KMS-11 (cell line): ENCODE measurements at regions not wholly inside any gene's neighbourhood (a gene's known extent, or its start where the extent isn't known, plus 50 kb on each side); places are given as distances from the start of the nearest gene placed in this dataset.

ENCODE experiments used
- H2AFZ ChIP-seq: fragments of 200-600 bp; sonication (generic); 2 replicates; pipeline ENCODE4 v1.6.1; 2016; ENCODE audit warnings: antibody characterized with exemption, mixed run types, low read depth
- H3K27ac ChIP-seq: fragments of 200-600 bp; sonication (generic); 2 replicates; pipeline ENCODE4 v1.6.1; 2016; ENCODE audit warnings: mild to moderate bottlenecking, mixed run types
- H3K27me3 ChIP-seq: fragments of 200-600 bp; sonication (generic); 2 replicates; pipeline ENCODE4 v1.6.1; 2017; ENCODE audit warnings: mild to moderate bottlenecking, low read depth, mixed run types, moderate library complexity; ENCODE audit not compliant: insufficient read depth
- H3K36me3 ChIP-seq: fragments of 200-600 bp; sonication (generic); 2 replicates; pipeline ENCODE4 v1.6.1; 2017; ENCODE audit warnings: mild to moderate bottlenecking, mixed run types; ENCODE audit not compliant: insufficient read depth
- H3K4me1 ChIP-seq: fragments of 200-600 bp; sonication (generic); 2 replicates; pipeline ENCODE4 v1.6.1; 2016; ENCODE audit warnings: mild to moderate bottlenecking, low read depth, mixed run types; ENCODE audit not compliant: poor library complexity, severe bottlenecking
- H3K4me2 ChIP-seq: fragments of 200-600 bp; sonication (generic); 2 replicates; pipeline ENCODE4 v1.7.0; 2016; ENCODE audit warnings: mild to moderate bottlenecking, mixed run types
- H3K4me3 ChIP-seq: fragments of 200-600 bp; sonication (generic); IDR thresholded peaks from 2 replicates; pipeline ENCODE4 v1.6.1; 2017; ENCODE audit warnings: low read depth, low read length, mixed read lengths; ENCODE audit not compliant: insufficient read depth
- H3K79me2 ChIP-seq: fragments of 200-600 bp; sonication (generic); 2 replicates; pipeline ENCODE4 v1.6.1; 2016; ENCODE audit warnings: low read depth, mixed run types; ENCODE audit not compliant: insufficient read depth
- H3K9ac ChIP-seq: fragments of 200-600 bp; sonication (generic); 2 replicates; pipeline ENCODE4 v1.6.1; 2016; ENCODE audit warnings: mild to moderate bottlenecking, mixed run types
- H4K20me1 ChIP-seq: fragments of 200-600 bp; sonication (generic); 2 replicates; pipeline ENCODE4 v1.6.1; 2016; ENCODE audit warnings: mild to moderate bottlenecking, mixed run types; ENCODE audit not compliant: insufficient read depth
- CTCF ChIP-seq: fragments of 200-600 bp; sonication (generic); conservative IDR thresholded peaks from 2 replicates; pipeline ENCODE4 v1.6.1; 2017; ENCODE audit warnings: low read depth, mild to moderate bottlenecking, antibody characterized with exemption, low read length, moderate library complexity, mixed read lengths

GRCh38 chr5:158422653-158423515, 563.9 kb upstream of the CLINT1 start:
- no peaks in the 10 kb centered on the region for H3K27me3 ChIP-seq
- no peak overlapping the region for H3K4me3 ChIP-seq
- H3K4me1 ChIP-seq = no peaks in the 10 kb centered on the region
- H3K79me2 ChIP-seq = no peaks in the 10 kb centered on the region
- no peaks in the 10 kb centered on the region for H4K20me1 ChIP-seq
- no peak for TF ChIP-seq CTCF
- H3K9ac ChIP-seq = no peak overlapping the region
- H3K36me3 ChIP-seq = no peaks in the 10 kb centered on the region
- no peak overlapping the region for H3K4me2 ChIP-seq
- no peak overlapping the region for H3K27ac ChIP-seq
- H2AFZ ChIP-seq = no peak overlapping the region

GRCh38 chr5:158421319-158421718, 562.4 kb upstream of the CLINT1 start:
- Histone ChIP-seq H3K9ac (no peak overlapping the region), H3K4me1 (no peaks in the 10 kb centered on the region), H4K20me1 (no peaks in the 10 kb centered on the region), H2AFZ (no peak overlapping the region), H3K79me2 (no peaks in the 10 kb centered on the region), H3K36me3 (no peaks in the 10 kb centered on the region), H3K4me2 (no peak overlapping the region), H3K27me3 (no peaks in the 10 kb centered on the region), H3K4me3 (no peak overlapping the region), H3K27ac (no peak overlapping the region)
- TF ChIP-seq CTCF = no peak

- TF ChIP-seq CTCF = no peak
- H3K79me2 ChIP-seq = no peaks in the 10 kb centered on the region
- no peak overlapping the region for H3K4me2 ChIP-seq
- H3K4me3 ChIP-seq = no peak overlapping the region
- H3K36me3 ChIP-seq = no peaks in the 10 kb centered on the region
- no peak overlapping the region for H3K9ac ChIP-seq
- no peak overlapping the region for H2AFZ ChIP-seq
- no peaks in the 10 kb centered on the region for H3K27me3 ChIP-seq
- no peaks in the 10 kb centered on the region for H4K20me1 ChIP-seq
- no peak overlapping the region for H3K27ac ChIP-seq
- H3K4me1 ChIP-seq = no peaks in the 10 kb centered on the region
Observed at GRCh38 chr5:158419186-158419585, 560.2 kb upstream of the CLINT1 start.

GRCh38 chr5:158414780-158415179, 555.8 kb upstream of the CLINT1 start:
- H3K36me3 ChIP-seq = no peaks in the 10 kb centered on the region
- H3K4me2 ChIP-seq = no peak overlapping the region
- no peak overlapping the region for H3K27ac ChIP-seq
- no peaks in the 10 kb centered on the region for H3K27me3 ChIP-seq
- peaks cover 4% of the 10 kb centered on the region for H3K4me1 ChIP-seq
- H4K20me1 ChIP-seq = no peaks in the 10 kb centered on the region
- H3K79me2 ChIP-seq = no peaks in the 10 kb centered on the region
- no peak overlapping the region for H2AFZ ChIP-seq
- H3K9ac ChIP-seq = no peak overlapping the region
- no peak for TF ChIP-seq CTCF
- no peak overlapping the region for H3K4me3 ChIP-seq
